ENCODE measurements at regions not wholly inside any gene's neighbourhood (a gene's known extent, or its start where the extent isn't known, plus 50 kb on each side); places are given as distances from the start of the nearest gene placed in this dataset.
"Not testable (repeated sequence)": the region's sequence is repeated elsewhere in the genome, so short reads cannot be mapped to it uniquely, and the experiment has no call there.

DNA sequence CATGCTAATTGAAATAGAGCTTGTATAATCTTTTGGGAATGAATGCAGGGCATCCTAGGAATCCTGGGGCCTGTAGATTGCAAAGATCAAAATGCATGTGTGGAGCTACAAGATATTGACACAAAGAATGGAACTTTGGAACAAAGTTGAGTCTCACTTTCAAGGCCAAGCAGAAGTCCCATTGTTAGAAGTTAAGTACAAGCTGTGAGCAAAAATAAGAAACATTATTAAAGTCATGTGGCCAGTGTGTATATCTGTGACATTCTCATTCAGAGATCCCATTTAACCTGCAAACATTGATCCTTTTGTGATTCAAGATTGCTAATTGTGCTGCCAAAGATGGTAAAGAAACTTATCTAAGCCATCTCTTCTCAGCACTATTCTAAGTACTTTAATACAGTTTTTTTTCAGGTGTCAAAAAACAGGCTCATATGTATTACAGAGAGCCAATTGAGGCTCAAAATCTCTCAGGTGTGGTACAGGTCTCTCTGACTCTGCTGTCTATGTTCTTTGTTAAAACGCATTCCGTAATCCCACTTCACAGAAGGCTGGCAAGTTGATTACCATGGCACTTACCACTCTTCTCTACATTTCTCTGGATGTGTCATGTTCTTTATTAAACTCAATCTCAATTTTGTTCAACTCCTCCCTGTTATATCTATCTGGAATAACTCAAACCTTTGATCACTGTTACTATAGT is 704.4 kb upstream of the NEGR1 start:
- H3K4me3 ChIP-seq (ENCODE audit: low read depth, low read length) = no peak overlapping the region
- H3K27me3 ChIP-seq (ENCODE audit: control insufficient read depth, insufficient read depth, low read length) = no peaks in the 10 kb centered on the region
- CTCF ChIA-PET = no interaction called here
- H3K9me3 ChIP-seq (ENCODE audit: control insufficient read depth, insufficient read depth, low read length) = no peaks in the 10 kb centered on the region
- TF ChIP-seq CTCF (IDR thresholded peaks at IDR 0.05; ENCODE audit: low read depth, low read length) = no peak
- POLR2A ChIA-PET = no interaction called here
- no peak for DNase-seq (ENCODE audit: low read depth, low spot score)
- no peak overlapping the region for H3K27ac ChIP-seq (ENCODE audit: low read depth, low read length)

GRCh38 chr1:72985024-72985423 is 702.7 kb upstream of the NEGR1 start:
- H3K9me3 ChIP-seq (ENCODE audit: control insufficient read depth, insufficient read depth, low read length); DNase-seq (ENCODE audit: low read depth, low spot score); H3K27me3 ChIP-seq (ENCODE audit: control insufficient read depth, insufficient read depth, low read length); POLR2A ChIA-PET; H3K4me3 ChIP-seq (ENCODE audit: low read depth, low read length); H3K27ac ChIP-seq (ENCODE audit: low read depth, low read length); CTCF ChIA-PET: not testable (repeated sequence)

DNA sequence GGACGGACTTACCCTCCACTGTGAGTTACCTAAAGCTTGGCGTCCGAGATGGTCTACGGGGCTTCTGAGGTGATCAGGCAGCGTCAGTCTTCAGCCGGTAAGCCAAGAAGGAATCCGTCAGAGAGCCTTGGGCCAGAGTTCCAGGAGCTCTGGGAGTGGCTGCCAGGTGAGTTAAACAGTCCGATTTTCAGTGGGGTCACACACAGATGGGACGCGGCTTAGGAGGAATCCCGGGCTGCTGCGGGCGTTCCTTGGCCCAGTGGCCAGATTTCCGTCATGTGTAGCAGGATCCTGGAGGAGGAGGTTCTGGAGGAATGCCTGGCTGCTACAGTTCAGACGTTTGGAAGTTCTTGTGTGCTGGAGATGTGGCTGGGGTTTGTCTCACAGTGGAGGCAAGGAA is 700.7 kb upstream of the NEGR1 start:
- DNase-seq (ENCODE audit: low read depth, low spot score); CTCF ChIA-PET: not testable (repeated sequence)

GRCh38 chr1:72969461-72969860 is 687.1 kb upstream of the NEGR1 start:
- no peak for TF ChIP-seq CTCF (IDR thresholded peaks at IDR 0.05; ENCODE audit: low read depth, low read length)
- POLR2A ChIA-PET = no interaction called here

More for the DNA sequence above, 700.7 kb upstream of the NEGR1 start:
- H3K9me3 ChIP-seq (ENCODE audit: control insufficient read depth, insufficient read depth, low read length); H3K4me3 ChIP-seq (ENCODE audit: low read depth, low read length); H3K27ac ChIP-seq (ENCODE audit: low read depth, low read length); POLR2A ChIA-PET; H3K27me3 ChIP-seq (ENCODE audit: control insufficient read depth, insufficient read depth, low read length): not testable (repeated sequence)

GRCh38 chr1:72954943-72955342 is 672.6 kb upstream of the NEGR1 start:
- CTCF ChIA-PET = no interaction called here
- POLR2A ChIA-PET = no interaction called here
- no peak for DNase-seq (ENCODE audit: low read depth, low spot score)
- Histone ChIP-seq H3K27ac (ENCODE audit: low read depth, low read length) (no peak overlapping the region), H3K9me3 (ENCODE audit: control insufficient read depth, insufficient read depth, low read length) (no peaks in the 10 kb centered on the region), H3K27me3 (ENCODE audit: control insufficient read depth, insufficient read depth, low read length) (no peaks in the 10 kb centered on the region), H3K4me3 (ENCODE audit: low read depth, low read length) (no peak overlapping the region)
- TF ChIP-seq CTCF (IDR thresholded peaks at IDR 0.05; ENCODE audit: low read depth, low read length) = no peak

More at GRCh38 chr1:72969461-72969860, 687.1 kb upstream of the NEGR1 start:
- H3K27ac ChIP-seq (ENCODE audit: low read depth, low read length) = no peak overlapping the region
- no peak overlapping the region for H3K4me3 ChIP-seq (ENCODE audit: low read depth, low read length)
- H3K9me3 ChIP-seq (ENCODE audit: control insufficient read depth, insufficient read depth, low read length) = no peaks in the 10 kb centered on the region
- no peaks in the 10 kb centered on the region for H3K27me3 ChIP-seq (ENCODE audit: control insufficient read depth, insufficient read depth, low read length)
- no peak for DNase-seq (ENCODE audit: low read depth, low spot score)
- CTCF ChIA-PET = no interaction called here

- H3K27ac ChIP-seq (ENCODE audit: low read depth, low read length); H3K27me3 ChIP-seq (ENCODE audit: control insufficient read depth, insufficient read depth, low read length); DNase-seq (ENCODE audit: low read depth, low spot score); H3K9me3 ChIP-seq (ENCODE audit: control insufficient read depth, insufficient read depth, low read length); H3K4me3 ChIP-seq (ENCODE audit: low read depth, low read length); CTCF ChIA-PET; POLR2A ChIA-PET: not testable (repeated sequence)
Measured at GRCh38 chr1:72950900-72951299, 668.6 kb upstream of the NEGR1 start.
